Endothelial cell of hepatic sinusoid (primary cell): ENCODE measurements at regions not wholly inside any gene's neighbourhood (a gene's known extent, or its start where the extent isn't known, plus 50 kb on each side); places are given as distances from the start of the nearest gene placed in this dataset.
"Not testable (repeated sequence)": the region's sequence is repeated elsewhere in the genome, so short reads cannot be mapped to it uniquely, and the experiment has no call there.

Experiments used
- in situ Hi-C: cut with HindIII; loops from 2 replicates; pipeline ENCODE4 v1.10.0; 2017; ENCODE audit warnings: low sequenced_read_pairs

DNA sequence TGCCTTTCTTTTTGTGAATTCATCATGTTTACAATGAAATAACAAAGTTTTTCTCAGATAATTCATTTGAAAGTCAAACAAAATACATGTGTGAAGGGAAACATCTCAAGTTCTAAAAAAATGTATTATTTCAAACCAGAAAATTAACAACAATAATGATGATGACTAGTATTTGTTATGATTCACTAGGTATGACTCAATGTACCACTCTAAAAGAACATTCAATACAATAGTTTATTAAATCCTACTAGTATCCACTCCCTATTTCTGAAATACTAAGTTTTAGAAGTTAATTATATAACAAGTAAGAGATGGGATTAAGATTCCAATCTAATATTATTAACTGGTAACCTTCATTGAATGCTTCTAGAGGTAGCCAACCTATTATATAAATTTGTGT is 1444.8 kb upstream of the CDH8 start:
- in situ Hi-C loops = no loop called here

DNA sequence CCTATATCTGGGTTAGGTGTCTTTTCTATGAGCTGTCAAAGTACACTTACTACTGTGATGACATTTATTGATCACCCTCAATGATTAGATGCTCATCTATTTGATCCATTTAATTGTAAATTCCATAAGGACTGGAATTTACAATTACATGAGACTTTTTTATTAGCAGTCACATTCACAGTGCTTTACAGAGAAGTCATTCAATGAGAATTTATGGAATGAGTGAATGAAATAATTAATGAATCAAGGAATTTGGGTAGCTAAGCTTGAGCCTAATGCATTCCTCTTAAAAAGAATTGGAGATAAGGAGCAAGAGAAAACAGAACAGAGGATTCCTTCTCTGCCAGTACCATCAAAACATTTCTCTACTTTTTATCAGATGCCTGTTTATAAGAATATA is 1437.5 kb upstream of the CDH8 start:
- in situ Hi-C loops = no loop called here

DNA sequence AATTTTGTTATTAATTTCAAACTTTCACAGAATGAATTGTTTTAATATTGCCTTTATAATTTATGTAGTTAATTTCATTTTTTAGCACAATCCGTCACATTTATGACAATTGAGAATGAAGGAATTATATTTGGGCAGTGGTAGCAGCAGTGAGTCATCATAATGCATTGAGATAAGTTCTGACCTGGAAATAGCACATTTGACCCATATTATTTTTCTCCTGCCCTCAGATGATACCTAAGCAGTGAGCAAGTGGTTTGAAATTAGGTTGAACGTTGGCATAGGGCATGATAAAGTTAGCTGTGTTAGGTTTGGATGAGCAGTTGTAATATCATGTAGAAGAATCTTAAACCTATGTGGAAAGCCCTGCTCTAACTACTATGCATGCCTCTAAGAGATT is 1431.3 kb upstream of the CDH8 start:
- in situ Hi-C loops = no loop called here

DNA sequence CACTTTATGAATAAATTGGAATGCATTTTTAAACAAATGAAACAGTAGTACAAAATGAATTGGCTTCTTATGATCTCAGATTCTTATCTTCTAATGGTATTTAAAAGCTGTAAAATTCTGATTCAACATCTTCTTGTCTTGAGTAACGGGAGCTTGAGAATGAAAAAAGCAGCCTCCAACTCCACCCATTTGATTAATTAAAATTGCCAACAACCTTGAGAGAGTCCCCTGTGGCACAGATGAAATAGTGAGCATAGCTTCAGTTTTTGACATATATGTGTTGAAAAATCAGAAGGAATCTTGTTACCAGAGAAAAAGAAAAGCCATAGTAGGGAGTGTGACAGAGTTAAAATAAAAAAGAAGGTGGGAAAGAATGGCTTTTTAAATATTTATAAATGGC is 1426.1 kb upstream of the CDH8 start:
- in situ Hi-C loops = no loop called here

DNA sequence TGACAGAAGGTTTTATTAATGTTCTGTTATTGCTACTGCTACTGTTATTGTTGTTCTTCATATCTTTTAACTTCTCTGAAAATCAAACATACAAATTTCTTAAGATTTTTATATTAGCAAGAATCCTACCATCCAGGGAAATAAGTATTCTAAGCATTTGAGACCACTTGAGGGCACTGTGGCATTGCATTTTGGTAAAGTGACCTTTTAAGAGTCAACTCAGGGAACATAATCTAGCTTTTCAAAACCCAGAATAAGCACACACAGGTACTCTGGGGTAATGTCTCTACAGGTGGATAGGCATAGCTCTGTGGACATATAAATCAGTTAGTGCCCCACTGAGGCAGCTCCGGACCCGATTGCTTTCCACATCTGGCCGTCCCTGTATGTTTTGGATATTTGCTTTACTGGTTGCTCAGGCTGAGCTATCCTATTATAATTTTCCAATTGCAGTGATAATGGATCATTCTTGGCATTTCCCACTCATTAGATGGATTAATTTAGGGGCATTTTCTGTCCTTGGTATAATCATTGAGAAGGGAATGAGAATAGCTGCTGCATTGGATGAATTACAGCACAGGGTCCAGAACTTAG is 1425.1 kb upstream of the CDH8 start:
- in situ Hi-C loops = no loop called here

DNA sequence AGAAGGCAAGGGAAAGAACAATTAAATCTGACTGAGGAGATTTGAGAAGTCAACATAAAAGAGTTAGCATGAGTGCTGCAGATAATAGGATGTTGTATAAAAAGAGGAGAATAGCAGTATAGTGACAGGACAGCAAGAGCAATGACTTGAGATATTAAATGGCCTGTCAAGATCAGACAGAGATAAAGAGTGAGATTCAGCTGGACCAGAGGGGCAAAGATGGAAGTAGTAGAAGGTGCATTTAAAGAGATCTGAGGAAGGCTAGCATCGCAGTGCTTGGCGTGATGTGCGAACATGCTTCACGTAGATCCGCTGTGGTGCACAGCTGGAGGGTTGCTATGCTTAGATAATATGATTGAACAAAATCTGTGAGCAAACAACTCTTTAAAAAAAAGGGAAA is 1422.6 kb upstream of the CDH8 start:
- in situ Hi-C loops = no loop called here

DNA sequence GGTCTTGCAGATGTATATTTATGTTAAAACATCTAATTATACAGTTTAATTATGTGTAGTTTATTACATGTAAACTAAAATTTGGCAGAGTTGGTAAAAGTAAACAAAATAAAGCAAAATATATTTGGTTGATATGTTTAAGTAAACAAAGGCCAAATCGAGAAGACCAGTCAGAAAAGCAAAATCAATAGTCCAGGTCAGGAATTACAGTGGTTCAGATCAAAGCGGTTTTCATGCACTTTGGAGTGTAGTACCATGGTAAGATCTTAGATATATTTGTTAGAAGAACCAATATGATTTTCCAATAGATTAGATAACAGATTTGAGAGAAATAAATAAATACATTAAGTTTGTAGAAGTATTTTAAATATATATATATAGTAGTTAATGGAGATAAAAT is 1421.6 kb upstream of the CDH8 start:
- in situ Hi-C loops = no loop called here

DNA sequence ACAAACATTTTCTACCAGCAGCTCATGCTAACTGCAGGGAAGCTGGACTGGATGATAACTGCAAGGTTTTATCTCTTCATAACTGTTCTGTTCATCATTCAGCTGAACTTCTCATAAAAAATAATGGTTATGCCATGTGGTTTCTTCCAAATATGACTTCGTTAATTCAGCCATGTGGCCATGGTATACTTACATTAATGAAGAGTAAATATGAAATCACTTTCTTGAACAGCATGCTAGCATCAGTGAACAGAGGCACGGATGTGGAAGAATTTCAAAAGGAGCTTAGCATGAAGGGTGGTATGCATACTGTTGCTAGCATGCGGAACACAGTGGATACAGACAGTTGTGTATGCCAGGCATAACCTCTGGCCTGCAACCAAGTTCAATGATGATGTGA is 1417.0 kb upstream of the CDH8 start:
- in situ Hi-C loops = no loop called here

DNA sequence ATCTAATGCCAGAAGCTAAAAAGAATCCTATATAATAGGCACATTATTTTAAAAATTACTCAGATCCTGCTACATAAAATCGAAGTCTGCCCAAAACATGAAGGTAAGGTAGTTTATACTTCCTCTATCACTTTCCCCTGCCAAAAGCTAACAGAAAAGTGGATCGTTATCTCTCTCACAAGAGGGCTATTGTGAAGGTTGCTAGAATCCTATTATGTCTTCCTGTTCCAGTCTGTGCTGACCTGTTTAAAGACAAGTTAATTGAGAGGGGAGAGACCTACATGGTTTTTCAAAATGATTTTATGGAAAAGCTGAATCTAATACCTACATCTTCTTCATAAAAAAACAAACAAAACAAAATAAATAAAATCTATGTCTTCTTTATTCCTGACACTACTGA is 1410.9 kb upstream of the CDH8 start:
- in situ Hi-C loops = no loop called here

DNA sequence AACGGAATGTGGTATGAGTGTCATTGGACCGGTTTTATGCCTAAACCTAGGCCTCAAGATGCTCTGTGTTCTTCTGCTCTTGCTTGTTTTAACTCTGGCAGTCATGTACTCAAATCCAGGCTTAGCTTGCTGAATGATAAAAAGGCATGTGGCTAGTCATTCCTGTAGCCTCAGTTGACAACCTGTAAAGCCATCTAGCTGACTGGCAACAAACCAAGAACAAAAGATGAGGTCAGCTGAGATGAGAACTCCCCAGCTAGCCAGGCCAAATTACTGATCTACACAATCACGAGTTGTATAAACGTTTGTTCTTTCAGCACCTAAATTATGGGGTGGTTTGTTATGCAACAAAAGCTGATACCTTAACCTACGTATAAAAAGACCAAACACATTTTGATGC is 1406.0 kb upstream of the CDH8 start:
- in situ Hi-C loops = no loop called here

DNA sequence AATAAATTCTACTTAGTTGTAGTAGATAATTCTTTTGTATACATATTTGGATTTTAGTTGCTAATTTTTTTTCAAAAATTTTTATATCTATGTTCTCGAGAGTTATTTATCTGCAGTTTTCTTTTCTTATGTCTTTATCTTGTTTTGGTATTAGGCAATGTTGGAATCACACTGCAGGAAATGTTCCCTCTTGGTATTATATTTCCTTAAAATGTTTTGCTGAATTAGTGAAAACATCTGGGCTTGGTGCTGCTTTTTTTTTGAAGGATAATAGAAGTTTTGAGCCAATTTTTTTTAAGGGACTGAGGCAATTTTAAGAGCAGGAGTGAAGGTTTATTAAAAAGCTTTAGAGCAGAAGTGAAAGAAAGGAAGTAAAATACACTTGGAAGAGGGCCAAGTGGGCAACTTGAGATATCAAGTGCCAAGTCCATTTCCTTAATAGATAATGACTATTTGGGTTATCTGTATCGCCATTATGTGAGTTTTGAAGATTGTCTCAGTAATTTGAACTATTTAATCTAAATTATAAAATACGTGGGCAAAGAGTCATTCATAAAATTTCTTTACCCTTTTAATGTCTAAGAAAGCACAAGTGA is 1390.1 kb upstream of the CDH8 start:
- in situ Hi-C loops = no loop called here

DNA sequence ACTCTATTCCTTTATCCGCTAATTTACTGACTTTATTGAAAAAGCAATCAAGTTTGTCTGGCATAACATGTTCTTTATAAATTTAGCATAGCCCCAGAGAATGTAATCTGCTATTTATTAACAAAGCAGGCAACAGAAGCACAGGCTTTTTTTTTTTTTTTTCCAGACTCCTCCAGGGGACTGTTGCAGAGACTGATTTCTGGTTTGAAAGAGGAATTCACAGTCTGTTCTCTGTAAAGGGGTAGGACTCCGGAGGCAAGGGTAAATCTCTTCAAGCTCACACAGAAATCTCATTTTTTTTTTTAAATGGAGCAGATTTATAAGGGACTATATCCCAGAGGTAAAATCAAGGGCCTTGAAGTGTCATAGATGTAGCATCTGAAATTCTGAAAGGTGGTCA is 1386.5 kb upstream of the CDH8 start:
- in situ Hi-C loops = no loop called here

DNA sequence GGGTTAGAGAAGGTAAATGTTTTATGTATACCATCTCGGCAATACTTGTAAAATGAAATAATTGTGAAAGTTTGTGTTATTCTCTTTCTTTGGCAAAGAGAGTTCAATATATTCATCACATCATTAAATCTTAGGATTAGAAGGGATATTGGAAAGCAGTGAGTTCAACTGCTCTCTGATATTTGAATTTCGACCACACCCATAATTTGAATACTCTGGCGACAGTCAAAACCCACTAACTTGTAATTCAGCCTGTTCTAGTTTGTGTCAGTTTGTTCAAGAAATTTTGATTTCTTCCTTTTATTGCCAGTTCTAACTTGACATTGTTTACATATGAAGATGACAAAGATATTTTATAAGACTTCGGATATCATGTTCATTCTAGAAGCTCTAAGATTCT is 1380.5 kb upstream of the CDH8 start:
- in situ Hi-C loops = no loop called here

DNA sequence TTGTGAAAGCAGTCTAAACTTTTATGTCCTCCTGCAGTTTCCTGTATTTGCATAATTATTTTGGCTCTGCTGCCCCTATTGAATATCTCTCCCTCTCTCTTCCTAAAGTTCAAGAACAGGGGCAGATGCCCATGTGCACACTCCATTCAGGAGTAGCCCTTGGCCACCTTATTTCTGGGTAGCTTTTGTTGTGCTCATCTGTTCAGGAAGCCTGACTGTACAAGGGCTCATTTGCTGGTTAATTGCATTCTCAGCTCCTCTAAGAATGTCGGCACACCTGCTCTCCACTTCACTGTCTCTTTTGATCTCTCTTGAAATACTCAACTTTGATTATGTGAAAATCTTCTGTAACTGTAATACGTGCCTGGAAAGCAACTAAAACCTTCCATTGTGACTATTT is 1378.8 kb upstream of the CDH8 start:
- in situ Hi-C loops = no loop called here

DNA sequence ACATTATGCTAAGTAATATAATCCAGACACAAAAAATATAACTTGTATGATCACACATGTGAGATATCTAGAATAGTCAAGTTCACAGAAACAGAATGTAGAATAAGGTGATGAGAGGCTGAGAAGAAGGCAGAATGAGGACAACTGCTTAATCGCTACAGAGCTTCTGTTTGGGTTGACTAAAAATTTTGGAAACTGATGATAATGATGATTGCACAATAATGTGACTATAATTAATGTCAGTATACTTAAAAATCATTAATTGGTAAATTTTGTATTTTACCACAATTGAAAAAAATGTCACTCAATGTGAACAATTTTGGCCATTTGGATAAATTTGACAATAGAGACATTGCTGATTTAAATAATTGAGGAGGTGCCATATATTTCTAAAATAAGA is 1374.4 kb upstream of the CDH8 start:
- in situ Hi-C loops = no loop called here

DNA sequence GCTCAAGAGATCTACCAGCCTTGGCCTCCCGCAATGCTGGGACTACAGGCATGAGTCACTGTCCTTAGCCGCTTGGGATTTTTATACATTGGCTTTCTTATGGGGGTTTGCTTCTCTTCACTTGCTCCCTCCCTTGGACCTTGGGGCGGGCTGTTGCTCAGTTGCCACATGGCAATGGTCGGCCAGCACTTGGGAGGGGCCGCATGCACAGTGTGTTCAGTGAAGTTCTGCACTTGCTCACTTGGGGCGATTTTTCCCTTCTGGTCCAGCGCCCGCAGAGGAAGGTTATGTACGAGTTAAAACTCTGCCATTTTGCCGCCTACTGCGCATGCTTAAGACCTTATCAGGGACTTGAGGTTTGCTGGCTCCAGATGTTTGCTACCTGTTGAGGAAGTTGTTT is 1367.6 kb upstream of the CDH8 start:
- in situ Hi-C loops = no loop called here

DNA sequence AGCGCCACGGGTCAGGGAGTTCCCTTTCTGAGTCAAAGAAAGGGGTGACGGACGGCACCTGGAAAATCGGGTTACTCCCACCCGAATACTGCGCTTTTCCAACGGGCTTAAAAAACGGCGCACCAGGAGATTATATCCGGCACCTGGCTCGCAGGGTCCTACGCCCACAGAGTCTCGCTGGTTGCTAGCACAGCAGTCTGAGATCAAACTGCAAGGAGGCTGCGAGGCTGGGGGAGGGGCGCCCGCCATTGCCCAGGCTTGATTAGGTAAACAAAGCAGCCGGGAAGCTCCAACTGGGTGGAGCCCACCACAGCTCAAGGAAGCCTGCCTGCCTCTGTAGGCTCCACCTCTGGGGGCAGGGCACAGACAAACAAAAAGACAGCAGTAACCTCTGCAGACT is 1352.0 kb upstream of the CDH8 start:
- in situ Hi-C loops = not testable (repeated sequence)

DNA sequence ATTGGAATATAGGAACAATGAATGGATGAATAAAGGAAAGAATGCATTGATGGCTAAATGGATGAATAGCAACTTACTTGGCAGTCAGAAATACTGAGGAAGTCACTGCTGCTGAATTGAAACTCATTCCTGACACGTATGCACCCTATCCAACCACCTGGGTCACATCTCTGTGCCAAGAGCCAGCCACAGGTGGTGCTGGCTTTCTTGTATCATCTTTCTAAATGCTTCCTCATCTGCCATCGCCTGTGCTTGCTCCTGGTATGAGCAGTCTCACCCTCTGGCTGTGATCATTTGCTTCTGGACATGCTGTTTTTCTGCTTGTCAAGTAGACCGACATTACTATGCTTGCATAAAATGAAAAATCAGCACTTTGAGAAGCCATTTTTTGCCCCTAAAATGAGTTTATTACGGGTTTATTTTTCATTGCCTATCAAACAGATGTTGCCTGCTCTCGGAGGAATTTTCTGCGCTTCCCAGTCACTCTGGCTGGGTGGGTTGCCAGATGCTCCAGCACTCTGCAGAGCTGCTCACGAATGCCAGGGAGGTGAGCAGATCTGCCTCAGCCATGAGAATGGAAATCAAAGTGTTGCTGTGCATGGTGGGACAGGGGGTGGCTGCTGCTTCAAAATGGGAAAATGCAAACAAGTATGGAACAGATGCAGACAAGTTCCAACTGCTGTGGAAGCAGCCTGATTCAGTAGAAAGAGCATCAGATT is 1349.6 kb upstream of the CDH8 start:
- in situ Hi-C loops = no loop called here

DNA sequence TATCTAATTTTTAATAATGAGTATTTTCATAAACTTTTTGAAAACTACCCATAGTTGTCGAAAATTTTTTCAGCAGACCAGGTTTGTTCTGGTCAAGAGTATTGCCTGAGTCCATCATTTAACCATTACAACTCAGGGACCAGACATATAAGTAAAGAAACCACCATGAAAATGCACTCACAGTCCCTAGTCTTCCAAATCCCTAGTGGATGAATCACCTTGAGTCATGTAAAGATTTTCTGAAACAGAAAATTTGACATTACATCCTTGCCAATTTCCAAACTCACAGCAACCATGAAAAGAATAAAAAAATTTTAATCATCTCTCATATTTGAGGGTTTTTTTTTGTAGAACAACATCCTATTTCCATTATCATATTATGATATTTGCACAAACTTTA is 1337.5 kb upstream of the CDH8 start:
- in situ Hi-C loops = no loop called here

DNA sequence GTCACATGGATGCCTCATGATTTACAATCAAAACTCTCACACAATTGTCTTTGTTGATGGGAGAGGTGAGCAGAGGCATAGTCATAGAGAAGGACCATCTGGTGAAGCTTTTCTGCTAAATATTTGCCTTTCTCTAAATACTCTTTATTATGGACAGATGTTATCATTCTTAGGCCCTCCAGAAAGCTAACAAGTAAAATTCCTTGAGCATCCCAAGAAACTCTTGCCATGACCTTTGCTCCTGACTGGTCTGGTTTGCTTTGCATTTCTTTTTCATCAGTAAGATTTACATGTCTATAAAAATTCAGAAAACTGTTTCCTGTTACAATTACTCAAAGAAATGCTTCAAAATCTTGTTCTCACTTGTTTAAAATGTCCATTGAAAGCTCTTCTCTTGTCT is 1336.6 kb upstream of the CDH8 start:
- in situ Hi-C loops = no loop called here

DNA sequence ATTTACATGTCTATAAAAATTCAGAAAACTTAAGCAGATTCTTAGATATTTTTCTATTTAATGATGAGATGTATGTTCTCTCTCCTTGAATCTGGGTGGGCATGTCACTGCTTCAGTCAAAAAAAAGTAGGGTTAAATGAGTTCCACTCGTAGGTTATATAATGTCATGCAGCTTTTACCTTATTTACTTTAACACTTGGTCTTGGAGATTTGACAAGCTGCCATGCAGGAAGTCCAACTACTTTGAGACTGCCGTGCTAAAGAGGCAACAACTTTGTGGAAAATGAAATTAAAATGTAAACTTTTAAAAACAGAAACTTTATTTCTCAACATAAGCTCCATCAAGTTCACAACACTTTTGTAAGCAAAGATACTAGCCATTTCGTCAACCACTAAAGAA is 1336.0 kb upstream of the CDH8 start:
- in situ Hi-C loops = no loop called here

DNA sequence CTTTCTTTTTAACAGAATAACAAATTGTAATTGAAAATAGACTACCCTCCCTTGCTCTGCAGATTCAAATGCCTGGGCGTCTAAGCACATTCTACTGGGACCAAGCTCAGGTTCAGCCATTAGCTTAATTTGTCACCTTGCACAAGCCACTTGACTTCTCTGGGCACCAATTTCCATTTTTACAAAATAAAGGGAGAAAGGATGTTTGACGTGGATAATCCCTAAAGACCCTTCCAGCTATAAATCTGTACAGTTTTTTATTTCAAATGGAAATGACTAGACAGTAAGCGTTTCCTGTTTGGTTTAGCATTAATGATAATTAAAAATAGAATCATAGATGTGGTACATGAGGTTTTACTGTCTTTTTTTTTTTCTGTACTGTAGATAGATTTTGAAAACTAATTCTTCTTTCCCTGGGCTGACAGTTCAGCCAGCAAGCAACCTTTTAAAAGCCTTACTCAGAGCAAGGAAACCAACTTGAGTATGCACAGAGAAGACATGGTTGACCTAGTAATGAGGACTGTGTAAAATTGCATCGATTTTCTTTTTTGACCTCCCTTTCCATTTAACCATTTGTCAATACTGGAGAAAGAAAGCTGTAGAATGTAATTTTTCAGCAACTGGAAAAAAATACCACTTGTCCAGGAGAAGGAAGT is 1329.5 kb upstream of the CDH8 start:
- in situ Hi-C loops = no loop called here
